Glutamatergic neuron (in vitro differentiated cells): ENCODE measurements at regions not wholly inside any gene's neighbourhood (a gene's known extent, or its start where the extent isn't known, plus 50 kb on each side); places are given as distances from the start of the nearest gene placed in this dataset.

ENCODE experiments used
- DNase-seq: peaks from one replicate; pipeline ENCODE4 v3.0.0; 2022
- H3K27ac Mint-ChIP-seq: one replicate; pipeline ENCODE4 v1.8.0; 2020; ENCODE audit warnings: mild to moderate bottlenecking, mixed read lengths, inconsistent platforms; ENCODE audit not compliant: unreplicated experiment
- H3K27me3 Mint-ChIP-seq: one replicate; pipeline ENCODE4 v1.8.0; 2020; ENCODE audit warnings: mild to moderate bottlenecking, moderate library complexity, mixed read lengths, inconsistent platforms; ENCODE audit not compliant: unreplicated experiment
- H3K36me3 Mint-ChIP-seq: one replicate; pipeline ENCODE4 v1.8.0; 2020; ENCODE audit warnings: mild to moderate bottlenecking, mixed read lengths, inconsistent platforms; ENCODE audit not compliant: unreplicated experiment
- H3K4me1 Mint-ChIP-seq: one replicate; pipeline ENCODE4 v1.8.0; 2020; ENCODE audit warnings: mild to moderate bottlenecking, low read depth, mixed read lengths, inconsistent platforms; ENCODE audit not compliant: unreplicated experiment
- H3K4me3 Mint-ChIP-seq: one replicate; pipeline ENCODE4 v1.8.0; 2020; ENCODE audit warnings: mild to moderate bottlenecking, mixed read lengths, inconsistent platforms; ENCODE audit not compliant: unreplicated experiment
- H3K9me3 Mint-ChIP-seq: one replicate; pipeline ENCODE4 v1.8.0; 2020; ENCODE audit warnings: mild to moderate bottlenecking, moderate library complexity, mixed read lengths, inconsistent platforms; ENCODE audit not compliant: unreplicated experiment
- CTCF ChIP-seq: fragments of 200-600 bp; sonication (generic); IDR thresholded peaks from one replicate; pipeline ENCODE4 v1.5.0; 2021; ENCODE audit not compliant: partially characterized antibody, unreplicated experiment

- Mint-ChIP-seq H3K27ac (no peak overlapping the region), H3K4me3 (no peak overlapping the region)
- no peak for DNase-seq
Observed at GRCh38 chr14:76676539-76676938, 84.7 kb upstream of the VASH1 start.

GRCh38 chr14:76677534-76678145 is 83.6 kb upstream of the VASH1 start:
- H3K27me3 Mint-ChIP-seq = no peaks in the 10 kb centered on the region
- H3K36me3 Mint-ChIP-seq = peaks cover 12% of the 10 kb centered on the region
- no peaks in the 10 kb centered on the region for H3K4me1 Mint-ChIP-seq

More at GRCh38 chr14:76676539-76676938, 84.7 kb upstream of the VASH1 start:
- Mint-ChIP-seq H3K4me1 (no peaks in the 10 kb centered on the region), H3K36me3 (peaks cover 10% of the 10 kb centered on the region), H3K27me3 (no peaks in the 10 kb centered on the region), H3K9me3 (peaks cover 4% of the 10 kb centered on the region)
- no peak for TF ChIP-seq CTCF

GRCh38 chr14:76678244-76678800 is 82.9 kb upstream of the VASH1 start:
- H3K27me3 Mint-ChIP-seq = no peaks in the 10 kb centered on the region
- H3K9me3 Mint-ChIP-seq = peaks cover 4% of the 10 kb centered on the region
- peaks cover 12% of the 10 kb centered on the region for H3K36me3 Mint-ChIP-seq
- H3K4me3 Mint-ChIP-seq = no peak overlapping the region
- no peaks in the 10 kb centered on the region for H3K4me1 Mint-ChIP-seq
- no peak overlapping the region for H3K27ac Mint-ChIP-seq
- no peak for DNase-seq
- no peak for TF ChIP-seq CTCF

More at GRCh38 chr14:76677534-76678145, 83.6 kb upstream of the VASH1 start:
- DNase-seq = no peak
- no peak overlapping the region for H3K4me3 Mint-ChIP-seq
- no peak overlapping the region for H3K27ac Mint-ChIP-seq
- no peak for TF ChIP-seq CTCF
- peaks cover 4% of the 10 kb centered on the region for H3K9me3 Mint-ChIP-seq

- no peak for TF ChIP-seq CTCF
- Mint-ChIP-seq H3K36me3 (peaks cover 12% of the 10 kb centered on the region), H3K4me1 (no peaks in the 10 kb centered on the region), H3K9me3 (peaks cover 4% of the 10 kb centered on the region), H3K4me3 (no peak overlapping the region), H3K27me3 (no peaks in the 10 kb centered on the region), H3K27ac (no peak overlapping the region)
- no peak for DNase-seq
Observed at GRCh38 chr14:76682367-76682766, 78.9 kb upstream of the VASH1 start.

- no peak overlapping the region for H3K4me3 Mint-ChIP-seq
Observed at GRCh38 chr14:76686646-76687045, 74.6 kb upstream of the VASH1 start.

More at GRCh38 chr14:76686646-76687045, 74.6 kb upstream of the VASH1 start:
- no peak for DNase-seq
- H3K9me3 Mint-ChIP-seq = no peaks in the 10 kb centered on the region
- no peak for TF ChIP-seq CTCF
- H3K27ac Mint-ChIP-seq = no peak overlapping the region
- H3K4me1 Mint-ChIP-seq = no peaks in the 10 kb centered on the region
- no peaks in the 10 kb centered on the region for H3K27me3 Mint-ChIP-seq
- peaks cover under 1% of the 10 kb centered on the region for H3K36me3 Mint-ChIP-seq
